HL-60 (cell line): ENCODE measurements at regions not wholly inside any gene's neighbourhood (a gene's known extent, or its start where the extent isn't known, plus 50 kb on each side); places are given as distances from the start of the nearest gene placed in this dataset.

Source experiments
- DNase-seq, 2 experiments: peaks; one replicate each; pipeline ENCODE4 v3.0.0-alpha.2; 2010 to 2020; ENCODE audit warnings: low read depth in 1 of 2, low spot score in 1 of 2
- H3K27ac ChIP-seq: fragments of 250-450 bp; sonication (Bioruptor Pico); replicated peaks from 2 replicates; pipeline ENCODE4 v1.5.1; 2020; ENCODE audit warnings: mild to moderate bottlenecking, moderate library complexity
- H3K27me3 ChIP-seq: fragments of 250-450 bp; sonication (Bioruptor Pico); 2 replicates; pipeline ENCODE4 v1.5.1; 2021; ENCODE audit warnings: mild to moderate bottlenecking, moderate library complexity; ENCODE audit not compliant: insufficient read depth, poor library complexity, severe bottlenecking
- H3K4me3 ChIP-seq: replicated peaks from 2 replicates; pipeline ENCODE4 v1.5.1; 2011; ENCODE audit warnings: mild to moderate bottlenecking, control low read depth, low read length; ENCODE audit not compliant: insufficient read depth
- GABPA ChIP-seq: IDR thresholded peaks from 2 replicates; pipeline ENCODE4 v1.6.1; 2012; ENCODE audit warnings: low read depth
- POLR2AphosphoS5 ChIP-seq: IDR thresholded peaks from 2 replicates; pipeline ENCODE4 v1.6.1; 2012; ENCODE audit warnings: low read depth
- REST ChIP-seq: IDR thresholded peaks from 2 replicates; pipeline ENCODE4 v1.6.1; 2012; ENCODE audit warnings: low read depth; ENCODE audit not compliant: insufficient replicate concordance
- SPI1 ChIP-seq: IDR thresholded peaks from 2 replicates; pipeline ENCODE4 v1.6.1; 2012; ENCODE audit warnings: low read depth, mild to moderate bottlenecking, borderline replicate concordance
- TF ChIP-seq, protein P1 (sequence below): IDR thresholded peaks from one replicate; pipeline ENCODE4 v1.5.1; 2011; ENCODE audit warnings: low read length, control low read depth, inconsistent platforms; ENCODE audit not compliant: insufficient read depth

GRCh38 chr9:16138561-16139491 lies 586.0 kb downstream of the CCDC171 start:
- no peak for DNase-seq
- H3K27me3 ChIP-seq: no peaks in the 10 kb centered on the region
- TF ChIP-seq GABPA: no peak
- H3K4me3 ChIP-seq: no peak overlapping the region
- no peak overlapping the region for H3K27ac ChIP-seq

GRCh38 chr9:16139774-16140173 lies 586.9 kb downstream of the CCDC171 start:
- DNase-seq: no peak
- no peaks in the 10 kb centered on the region for H3K27me3 ChIP-seq
- no peak overlapping the region for H3K4me3 ChIP-seq
- H3K27ac ChIP-seq: no peak overlapping the region
- TF ChIP-seq, protein P1, sequence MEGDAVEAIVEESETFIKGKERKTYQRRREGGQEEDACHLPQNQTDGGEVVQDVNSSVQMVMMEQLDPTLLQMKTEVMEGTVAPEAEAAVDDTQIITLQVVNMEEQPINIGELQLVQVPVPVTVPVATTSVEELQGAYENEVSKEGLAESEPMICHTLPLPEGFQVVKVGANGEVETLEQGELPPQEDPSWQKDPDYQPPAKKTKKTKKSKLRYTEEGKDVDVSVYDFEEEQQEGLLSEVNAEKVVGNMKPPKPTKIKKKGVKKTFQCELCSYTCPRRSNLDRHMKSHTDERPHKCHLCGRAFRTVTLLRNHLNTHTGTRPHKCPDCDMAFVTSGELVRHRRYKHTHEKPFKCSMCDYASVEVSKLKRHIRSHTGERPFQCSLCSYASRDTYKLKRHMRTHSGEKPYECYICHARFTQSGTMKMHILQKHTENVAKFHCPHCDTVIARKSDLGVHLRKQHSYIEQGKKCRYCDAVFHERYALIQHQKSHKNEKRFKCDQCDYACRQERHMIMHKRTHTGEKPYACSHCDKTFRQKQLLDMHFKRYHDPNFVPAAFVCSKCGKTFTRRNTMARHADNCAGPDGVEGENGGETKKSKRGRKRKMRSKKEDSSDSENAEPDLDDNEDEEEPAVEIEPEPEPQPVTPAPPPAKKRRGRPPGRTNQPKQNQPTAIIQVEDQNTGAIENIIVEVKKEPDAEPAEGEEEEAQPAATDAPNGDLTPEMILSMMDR: no peak
- TF ChIP-seq SPI1: no peak
- no peak for TF ChIP-seq GABPA
- no peak for TF ChIP-seq POLR2AphosphoS5
- no peak for TF ChIP-seq REST

DNA sequence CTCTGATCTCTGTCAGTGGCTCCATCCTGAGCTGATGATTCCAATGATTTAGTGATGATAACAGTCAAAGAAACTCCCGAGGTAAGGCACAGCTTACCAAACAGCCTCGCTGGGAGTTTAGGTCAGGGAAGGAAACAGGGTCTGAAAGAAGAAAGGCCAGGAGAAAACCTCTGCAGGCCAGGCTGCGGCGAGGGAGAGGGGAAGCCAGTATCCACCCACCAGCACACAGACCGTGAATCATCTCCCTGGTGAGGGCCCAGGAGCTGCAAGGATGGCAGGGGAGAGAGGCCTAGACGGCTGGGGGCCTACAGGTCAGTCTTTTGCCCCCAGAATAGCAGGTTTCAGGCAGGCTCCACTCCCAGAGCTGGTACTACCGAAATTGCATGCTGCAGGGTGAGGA lies 590.5 kb downstream of the CCDC171 start:
- TF ChIP-seq SPI1 (no peak), POLR2AphosphoS5 (no peak), GABPA (no peak), REST (no peak)
- TF ChIP-seq, protein P1: no peak
- H3K27me3 ChIP-seq: no peaks in the 10 kb centered on the region
- no peak overlapping the region for H3K27ac ChIP-seq
- no peak for DNase-seq
- no peak overlapping the region for H3K4me3 ChIP-seq

GRCh38 chr9:16143947-16144890 lies 591.4 kb downstream of the CCDC171 start:
- DNase-seq: no peak

More at GRCh38 chr9:16143947-16144890, 591.4 kb downstream of the CCDC171 start:
- Histone ChIP-seq H3K4me3 (no peak overlapping the region), H3K27ac (no peak overlapping the region), H3K27me3 (no peaks in the 10 kb centered on the region)
- no peak for TF ChIP-seq POLR2AphosphoS5
- no peak for TF ChIP-seq GABPA
- TF ChIP-seq SPI1: no peak
- TF ChIP-seq, protein P1: no peak
- no peak for TF ChIP-seq REST
